Panc1 (cell line): ENCODE measurements at regions not wholly inside any gene's neighbourhood (a gene's known extent, or its start where the extent isn't known, plus 50 kb on each side); places are given as distances from the start of the nearest gene placed in this dataset.

Source experiments
- ATAC-seq: fragments of 200-7000 bp; cut with Tn5 transposase; 2 replicates; pipeline ENCODE4 v1.9.1; 2020; ENCODE audit warnings: mild to moderate bottlenecking, moderate library complexity
- BruUV-seq: library from RNA; stranded (reverse); fragments of 400-500 nt; replicated peaks from 2 replicates; lab custom pipeline; 2021; lab: Mats Ljungman, UMichigan
- CTCF ChIA-PET: fragments of 300-600 bp; sonication (Branson Sonifier 250); formaldehyde crosslinking; loops from one replicate; lab custom pipeline; 2022; ENCODE audit warnings: antibody characterized with exemption; lab: Charles Lee
- POLR2A ChIA-PET: fragments of 300-600 bp; sonication (Branson Sonifier 250); formaldehyde crosslinking; loops from one replicate; lab custom pipeline; 2022; ENCODE audit warnings: antibody characterized with exemption; lab: Charles Lee
- DNase-seq: peaks from one replicate; pipeline ENCODE4 v3.0.0-alpha.2; 2010; ENCODE audit warnings: low read depth, low spot score
- H3K27ac ChIP-seq: 2 replicates; pipeline ENCODE4 v1.5.1; 2011; ENCODE audit warnings: mild to moderate bottlenecking, low read length, inconsistent platforms
- H3K27me3 ChIP-seq: fragments of 200-500 bp; sonication (Bioruptor generic); 2 replicates; pipeline ENCODE4 v1.6.0; 2014; ENCODE audit warnings: low read length, inconsistent platforms; ENCODE audit not compliant: control insufficient read depth, insufficient read depth
- H3K36me3 ChIP-seq: fragments of 200-500 bp; sonication (Bioruptor generic); 2 replicates; pipeline ENCODE4 v1.5.1; 2014; ENCODE audit warnings: inconsistent platforms, mild to moderate bottlenecking, low read length, moderate library complexity; ENCODE audit not compliant: control insufficient read depth, insufficient read depth
- H3K4me1 ChIP-seq: 2 replicates; pipeline ENCODE4 v1.5.1; 2011; ENCODE audit warnings: inconsistent platforms, mild to moderate bottlenecking, low read length, moderate library complexity; ENCODE audit not compliant: control insufficient read depth, insufficient read depth
- H3K4me3 ChIP-seq, 2 experiments: 2 replicates each; pipeline ENCODE4 v1.5.1; 2011 to 2012; ENCODE audit warnings: low read depth in 2 of 2, low read length in 2 of 2, mild to moderate bottlenecking in 2 of 2, inconsistent platforms in 1 of 2, moderate library complexity in 1 of 2
- H3K9me3 ChIP-seq: fragments of 200-500 bp; sonication (Bioruptor generic); 2 replicates; pipeline ENCODE4 v1.5.1; 2014; ENCODE audit warnings: low read depth, mild to moderate bottlenecking, inconsistent platforms, low read length, moderate library complexity; ENCODE audit not compliant: control insufficient read depth, insufficient read depth
- CTCF ChIP-seq: fragments of 450-650 bp; IDR thresholded peaks from 2 replicates; pipeline ENCODE4 v1.5.1; 2017; ENCODE audit warnings: mild to moderate bottlenecking
- POLR2AphosphoS5 ChIP-seq: IDR thresholded peaks from 2 replicates; pipeline ENCODE4 v1.6.1; 2012; ENCODE audit warnings: mild to moderate bottlenecking, low read depth, low read length, moderate library complexity
- REST ChIP-seq, 2 experiments: IDR thresholded peaks; 2 replicates each; pipeline ENCODE4 v1.6.1; 2011 to 2012; ENCODE audit warnings: low read depth in 2 of 2, control low read depth in 1 of 2, low read length in 1 of 2, mild to moderate bottlenecking in 1 of 2, moderate library complexity in 1 of 2; ENCODE audit not compliant: insufficient read depth in 1 of 2
- SIN3A ChIP-seq: IDR thresholded peaks from 2 replicates; pipeline ENCODE4 v1.6.1; 2012; ENCODE audit warnings: low read depth, mild to moderate bottlenecking, low read length, moderate library complexity, borderline replicate concordance; ENCODE audit not compliant: insufficient read depth
- TCF7L2 ChIP-seq: IDR thresholded peaks from 2 replicates; pipeline ENCODE4 v1.6.1; 2011; ENCODE audit warnings: mild to moderate bottlenecking, low read depth, low read length, inconsistent platforms
- in situ Hi-C: cut with HindIII; loops from 2 replicates; pipeline ENCODE4 v1.10.0; 2016; ENCODE audit warnings: low sequenced_read_pairs, low pct_unique_long_range_greater_than_20kb
- intact Hi-C: fragments of 100-400 bp; cut with micrococcal nuclease; formaldehyde crosslinking; loops from one replicate; pipeline ENCODE4 v1.10.0; 2022; ENCODE audit not compliant: unreplicated experiment

- CTCF ChIA-PET, result no interaction called here
- no TSS peak for BruUV-seq
- no peak for DNase-seq
- Histone ChIP-seq H3K36me3 (no peaks in the 10 kb centered on the region), H3K27ac (no peak overlapping the region), H3K4me1 (no peaks in the 10 kb centered on the region), H3K4me3 (no peak overlapping the region), H3K9me3 (peaks cover 12% of the 10 kb centered on the region; the same call in 1 of the 2 replicates), H3K27me3 (no peaks in the 10 kb centered on the region)
- no peak for ATAC-seq
- POLR2A ChIA-PET, result no interaction called here
- intact Hi-C loops (no loop called here), in situ Hi-C loops (no loop called here)
- TF ChIP-seq CTCF (no peak), SIN3A (no peak), REST (IDR thresholded peaks at IDR 0.05; ENCODE audit: insufficient read depth in 1 of 2, low read depth in 2 of 2, low read length in 1 of 2) (no peak)
These were observed 153.3 kb upstream of the SPRY4 start for GRCh38 chr5:142478113-142478512.

GRCh38 chr5:142475102-142475513 is 150.3 kb upstream of the SPRY4 start:
- Histone ChIP-seq H3K4me3 (no peak overlapping the region), H3K36me3 (no peaks in the 10 kb centered on the region), H3K27me3 (no peaks in the 10 kb centered on the region), H3K4me1 (peaks cover 10% of the 10 kb centered on the region; the same call in 1 of the 2 replicates), H3K27ac (no peak overlapping the region), H3K9me3 (peaks cover 11% of the 10 kb centered on the region; the same call in 1 of the 2 replicates)
- BruUV-seq, result no TSS peak
- no peak for ATAC-seq
- ChIA-PET POLR2A (no interaction called here), CTCF (no interaction called here)
- DNase-seq, result no peak
- TF ChIP-seq TCF7L2, result no peak
- TF ChIP-seq SIN3A, result no peak
- no peak for TF ChIP-seq CTCF
- TF ChIP-seq REST (IDR thresholded peaks at IDR 0.05; ENCODE audit: insufficient read depth in 1 of 2, low read depth in 2 of 2, low read length in 1 of 2), result no peak
- no peak for TF ChIP-seq POLR2AphosphoS5
- in situ Hi-C loops (no loop called here), intact Hi-C loops (no loop called here)
